SKM-1 (cell line): ENCODE measurements at regions not wholly inside any gene's neighbourhood (a gene's known extent, or its start where the extent isn't known, plus 50 kb on each side); places are given as distances from the start of the nearest gene placed in this dataset.

Experiments used
- DNase-seq: peaks from one replicate; lab custom pipeline; 2025; ENCODE audit not compliant: unreplicated experiment; lab: John Stamatoyannopoulos, UW

GRCh38 chr1:36583080-36583479, 100.4 kb upstream of the CSF3R start:
- DNase-seq: no peak

DNA sequence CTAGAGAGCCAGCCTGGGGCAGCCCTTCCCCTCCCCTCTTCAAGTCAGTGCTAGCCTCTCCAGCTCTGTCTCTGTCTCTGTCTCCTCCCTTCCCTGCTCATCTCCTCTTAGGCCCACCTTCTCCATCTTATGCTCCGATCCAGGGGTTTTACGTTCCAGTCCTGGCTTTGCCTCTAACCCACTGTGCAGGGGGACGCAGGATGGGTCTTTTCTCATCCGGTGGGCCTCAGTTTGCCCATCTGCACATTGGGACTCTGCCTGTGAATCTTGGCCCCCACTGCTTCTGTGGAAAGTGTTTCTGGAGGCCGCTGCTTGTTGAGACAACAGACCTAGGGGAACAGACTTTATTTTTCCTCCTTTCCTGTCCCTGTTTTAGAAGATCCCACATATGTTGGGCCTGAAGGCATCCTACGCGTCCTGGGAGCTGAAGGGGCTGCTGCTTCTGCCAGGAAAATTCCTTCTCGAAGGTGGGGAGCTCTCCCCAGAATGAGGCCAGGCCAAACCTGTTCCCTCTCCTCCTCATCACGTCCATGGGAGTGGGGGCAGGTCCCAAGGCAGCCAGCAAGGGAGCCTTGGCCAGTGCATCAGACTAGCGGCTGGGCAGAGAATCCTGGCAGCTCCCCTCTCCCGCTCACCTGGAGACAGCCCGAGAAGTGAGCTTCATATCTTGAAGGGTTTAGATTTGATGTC, 99.5 kb upstream of the CSF3R start:
- no peak for DNase-seq

DNA sequence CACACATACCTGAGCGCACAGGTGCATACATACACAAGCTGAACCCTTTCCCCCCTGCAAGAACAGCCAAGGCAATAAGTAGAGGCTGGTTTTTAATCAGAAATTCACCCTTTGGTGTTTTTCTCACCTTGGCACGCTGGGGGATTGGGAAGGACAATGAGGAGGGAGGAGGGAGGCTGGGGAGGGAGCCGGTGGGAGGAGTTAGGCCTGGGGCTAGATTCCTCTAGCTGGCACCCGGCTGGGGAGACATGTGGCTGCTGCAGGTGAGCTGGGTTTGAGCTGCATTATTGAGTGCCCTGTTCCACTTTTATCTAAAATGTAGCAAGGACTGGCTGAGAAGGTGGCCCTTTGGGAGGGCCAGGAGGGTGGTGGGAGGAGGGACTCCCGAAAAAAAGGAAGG, 97.8 kb upstream of the CSF3R start:
- DNase-seq: no peak

GRCh38 chr1:36579039-36579438, 96.3 kb upstream of the CSF3R start:
- no peak for DNase-seq

DNA sequence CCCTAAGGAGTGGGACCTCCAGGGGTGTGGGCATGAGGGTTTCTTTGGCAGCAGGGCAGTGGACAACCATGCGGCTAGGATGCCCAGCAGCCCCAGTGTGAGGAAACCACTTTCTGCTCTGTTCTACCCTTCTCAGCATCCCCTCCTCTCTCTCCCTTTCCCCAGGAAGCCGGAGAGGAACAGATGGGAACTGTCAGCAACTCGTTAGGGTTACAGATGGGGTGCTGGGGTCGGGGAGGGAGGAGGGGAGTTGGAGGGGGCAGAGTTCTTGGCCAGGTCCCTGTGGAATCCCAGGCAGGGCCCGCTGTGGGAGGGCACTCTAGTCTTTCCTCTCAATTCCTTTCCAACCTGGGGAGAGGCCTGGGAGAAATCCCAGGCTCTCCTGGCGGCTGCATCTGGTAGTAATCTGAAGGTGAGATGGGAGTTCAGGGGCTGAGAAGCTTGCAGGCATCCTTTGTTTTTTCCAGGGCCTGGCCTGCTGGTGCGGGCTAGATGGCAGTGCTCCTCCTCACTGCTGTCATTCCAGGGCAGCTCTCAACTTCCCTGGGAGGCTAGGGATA, 93.9 kb upstream of the CSF3R start:
- DNase-seq: no peak

DNA sequence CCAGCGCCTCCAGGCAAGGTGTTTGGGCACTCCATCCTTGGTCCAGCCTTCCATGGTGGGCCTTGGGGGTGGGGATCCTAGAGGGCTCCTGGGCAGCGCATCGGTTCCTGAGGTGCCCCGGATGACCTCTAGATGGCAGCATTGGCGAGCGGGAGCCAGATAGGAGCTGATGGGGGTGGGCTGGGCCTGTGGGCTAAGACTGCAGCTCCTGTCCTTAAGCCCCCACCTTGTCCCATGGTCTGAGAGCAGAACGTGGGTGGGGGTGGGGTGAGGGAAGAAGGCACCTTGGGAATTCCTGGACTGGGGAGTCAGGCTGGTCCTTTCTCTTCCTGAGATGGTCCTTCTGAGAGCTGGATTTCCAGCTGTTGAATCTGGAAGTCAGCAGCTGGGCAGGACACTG, 93.4 kb upstream of the CSF3R start:
- no peak for DNase-seq

DNA sequence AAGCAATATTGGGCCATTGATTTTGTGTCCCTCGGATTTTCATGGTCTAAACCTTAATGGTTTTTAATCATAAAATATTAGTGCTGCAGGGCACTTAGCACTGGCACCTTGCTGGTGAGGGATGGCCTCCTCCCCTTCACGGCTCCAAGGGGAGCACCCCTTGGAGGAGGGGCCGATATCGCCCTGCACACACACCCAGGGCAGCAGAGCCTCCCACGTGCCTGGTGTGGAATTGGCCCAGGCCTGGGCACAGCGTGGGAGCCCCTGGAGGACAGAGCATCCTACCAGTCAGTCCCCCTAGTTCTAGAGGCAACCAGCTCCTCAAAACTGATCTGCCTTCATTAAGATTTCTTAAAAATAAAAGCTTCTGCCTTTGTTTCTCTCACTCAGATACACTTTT, 90.7 kb upstream of the CSF3R start:
- DNase-seq: no peak

GRCh38 chr1:36572906-36573305, 90.2 kb upstream of the CSF3R start:
- DNase-seq: no peak

GRCh38 chr1:36572142-36572715, 89.5 kb upstream of the CSF3R start:
- no peak for DNase-seq

- no peak for DNase-seq
Measured at GRCh38 chr1:36571106-36571505, 88.4 kb upstream of the CSF3R start.

DNA sequence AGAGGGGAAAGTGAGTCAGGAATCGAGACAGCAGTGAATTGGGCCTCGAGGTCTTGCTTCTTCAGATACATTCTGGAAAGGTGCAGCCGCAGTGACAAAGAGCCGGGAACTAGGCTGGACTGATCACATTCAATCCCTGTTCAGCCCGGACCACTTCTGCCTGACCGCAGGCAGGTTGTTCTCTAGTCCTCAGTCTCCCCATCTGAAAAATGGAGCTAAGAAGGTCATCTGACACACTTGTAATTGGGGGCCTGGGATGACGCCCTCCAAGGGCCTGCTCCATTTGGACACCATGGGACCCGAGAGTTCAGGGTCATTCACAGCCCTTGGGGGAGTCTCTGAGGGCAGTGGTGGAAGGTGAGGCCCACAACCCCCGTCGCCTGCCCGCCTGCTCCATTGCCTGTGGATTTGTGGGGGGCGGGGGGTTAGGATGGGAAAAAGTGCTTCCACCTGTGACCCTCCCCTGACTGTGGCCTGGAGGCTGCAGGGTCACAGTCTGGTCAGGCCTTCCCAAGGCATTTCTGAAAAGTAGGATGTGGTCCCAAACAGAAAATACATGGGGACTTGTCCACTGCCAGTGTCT, 87.9 kb upstream of the CSF3R start:
- no peak for DNase-seq

DNA sequence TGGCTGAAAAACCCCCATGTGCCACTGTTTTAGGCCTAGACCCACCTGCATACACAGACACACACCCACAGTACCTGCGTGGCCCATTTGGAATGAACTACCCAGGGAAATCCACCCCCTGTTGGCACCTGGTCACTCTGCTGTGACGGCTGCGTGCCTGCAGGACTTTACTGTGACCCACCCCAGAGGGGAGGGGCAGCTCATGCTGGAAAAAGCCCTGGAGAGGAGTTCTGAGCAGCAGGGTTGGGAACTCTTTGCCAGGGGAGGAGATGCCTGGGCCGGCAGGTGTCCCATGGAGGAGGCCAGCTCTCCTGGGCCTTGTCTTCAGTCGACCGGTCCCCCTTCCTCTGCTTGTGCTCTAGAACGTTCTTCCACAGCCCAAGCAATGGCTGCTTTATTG, 87.3 kb upstream of the CSF3R start:
- DNase-seq: no peak

GRCh38 chr1:36567601-36568341, 85.1 kb upstream of the CSF3R start:
- no peak for DNase-seq

DNA sequence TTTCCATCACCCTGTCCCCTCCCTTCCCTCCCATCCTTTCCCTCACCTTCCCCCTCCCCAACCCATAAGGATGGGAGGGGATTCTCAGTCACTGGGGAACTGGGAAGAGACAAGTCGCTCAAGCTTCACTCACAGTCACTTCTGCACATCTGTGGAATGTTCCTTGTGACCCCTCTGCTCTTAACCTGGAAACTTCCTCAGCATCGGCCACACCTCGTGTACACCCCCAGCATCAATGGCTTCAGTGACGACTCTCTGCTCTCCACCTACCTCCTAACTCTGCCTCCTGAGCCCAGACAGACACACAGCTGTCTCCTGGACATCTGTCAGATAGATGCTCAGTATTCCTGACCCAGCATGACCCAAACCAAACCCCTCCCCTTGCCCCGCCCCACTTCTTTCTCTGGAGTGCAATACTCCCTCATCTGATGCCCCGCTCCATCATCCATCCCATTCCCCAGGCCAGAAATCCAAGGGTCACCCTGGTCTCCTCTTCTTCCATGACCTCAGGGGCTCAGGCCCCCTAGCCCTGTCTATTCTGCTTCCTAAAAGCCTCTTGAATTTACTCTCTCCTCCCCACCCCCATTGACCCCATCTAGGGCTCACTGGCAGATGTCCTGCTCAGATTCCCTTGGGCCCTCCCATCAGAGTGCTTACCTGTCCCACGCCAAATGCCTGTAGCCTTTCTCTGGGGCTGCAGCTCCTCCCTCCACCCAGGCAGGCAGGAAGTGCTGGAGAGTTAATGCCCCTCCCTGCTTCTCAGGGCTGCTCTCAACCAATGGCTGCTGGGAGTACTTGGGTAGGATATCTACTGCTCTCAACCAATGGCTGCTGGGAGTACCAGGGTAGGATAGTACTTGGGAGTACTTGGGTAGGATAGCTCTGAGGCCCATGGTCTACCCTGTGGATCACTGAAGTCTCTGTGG, 83.1 kb upstream of the CSF3R start:
- no peak for DNase-seq

DNA sequence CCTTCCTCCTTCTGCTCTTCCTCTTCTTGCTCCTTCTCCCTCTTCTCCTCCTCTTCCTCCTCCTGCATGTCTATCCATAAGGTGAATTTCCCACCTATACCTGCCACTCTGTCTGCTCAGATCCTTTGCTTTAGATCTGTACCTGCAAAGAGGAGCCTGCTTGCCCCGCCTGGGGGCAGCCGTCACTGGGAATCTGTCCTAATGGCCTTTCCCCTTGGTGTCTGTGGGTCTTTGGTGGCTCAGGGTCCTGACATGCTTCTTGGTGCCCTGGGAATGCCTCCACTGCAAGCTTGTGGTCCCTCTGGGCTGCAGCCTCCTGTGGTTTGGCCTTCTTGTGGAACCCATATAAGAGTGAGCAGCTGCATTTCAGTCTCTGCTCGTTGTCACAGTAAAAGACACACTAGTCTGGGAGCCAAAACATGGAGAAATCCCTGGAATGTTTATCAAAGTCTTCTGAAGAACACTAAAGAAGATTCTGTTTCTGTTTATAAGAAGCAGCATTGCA, 79.5 kb upstream of the CSF3R start:
- no peak for DNase-seq

DNA sequence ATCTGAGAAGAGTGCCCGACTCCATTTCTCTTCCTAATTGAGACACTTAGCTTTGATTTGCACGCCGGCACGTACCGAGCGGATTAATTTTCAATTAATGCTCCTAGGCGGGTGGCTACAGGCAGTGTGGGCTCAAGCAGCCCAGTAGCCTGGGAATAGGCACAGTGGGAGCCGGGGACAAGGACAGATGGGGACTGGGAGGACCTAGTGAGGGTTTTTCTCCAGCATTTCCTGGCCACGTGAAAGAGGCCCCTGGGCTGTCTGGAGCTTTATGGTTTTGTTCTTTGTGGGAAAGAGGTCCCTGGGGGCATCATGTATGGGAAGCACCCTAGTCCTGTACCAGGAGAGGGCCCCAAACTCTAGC, 78.6 kb upstream of the CSF3R start:
- no peak for DNase-seq

DNA sequence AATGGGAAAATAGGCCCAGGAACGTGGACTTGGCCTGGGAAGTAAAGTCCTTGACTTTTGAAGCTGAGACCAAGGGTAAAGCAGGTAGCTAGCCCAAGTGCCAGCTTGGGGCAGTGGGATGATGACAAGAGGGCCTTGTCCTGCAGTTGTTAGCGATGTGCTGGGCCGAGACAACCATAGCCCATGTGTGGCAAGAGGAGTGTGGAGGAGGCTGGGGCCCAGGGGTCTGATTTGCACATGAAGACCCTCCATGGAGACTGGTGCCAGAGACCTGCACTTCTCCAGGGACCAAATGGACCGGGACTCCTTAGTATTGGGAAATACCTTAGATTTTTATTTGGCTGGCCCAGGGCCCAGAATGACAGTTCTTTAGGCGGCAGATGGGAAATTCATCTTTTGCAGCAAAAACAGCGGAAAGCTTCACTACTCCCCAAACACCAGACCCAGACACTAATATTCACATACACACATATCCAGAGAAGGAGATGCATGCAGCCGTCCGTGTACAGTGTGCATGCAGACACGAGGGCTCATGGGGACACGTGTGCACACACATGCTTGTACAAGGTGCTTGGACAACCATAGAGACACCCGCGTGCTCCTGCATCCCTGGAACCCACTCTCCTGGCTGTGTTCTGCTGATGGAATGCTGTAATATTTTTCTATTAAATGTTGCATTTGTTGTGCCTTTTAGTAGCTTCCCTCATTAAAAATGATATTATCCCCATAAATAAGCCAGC, 78.1 kb upstream of the CSF3R start:
- no peak for DNase-seq

GRCh38 chr1:36560177-36560576, 77.5 kb upstream of the CSF3R start:
- no peak for DNase-seq

DNA sequence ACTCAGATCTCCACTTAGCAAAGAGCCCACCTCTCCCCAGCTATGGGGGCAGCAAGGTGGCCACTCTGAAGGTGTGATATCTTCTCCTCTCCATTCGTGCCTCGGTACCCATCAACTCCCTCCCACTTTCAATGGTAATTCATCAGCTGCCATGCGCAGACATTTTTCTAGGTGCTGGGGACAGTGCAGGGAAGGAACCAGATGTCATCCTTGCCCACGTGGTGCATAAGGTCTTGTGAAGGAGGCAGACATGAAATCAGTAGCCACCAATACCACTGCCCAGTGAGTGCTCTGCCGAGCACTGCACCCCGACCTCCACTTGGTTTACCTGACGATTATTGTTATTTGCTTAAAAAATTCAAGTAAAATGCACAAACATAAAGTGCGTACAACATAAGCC, 76.3 kb upstream of the CSF3R start:
- DNase-seq: no peak
